HCT116 (cell line): ENCODE measurements at regions not wholly inside any gene's neighbourhood (a gene's known extent, or its start where the extent isn't known, plus 50 kb on each side); places are given as distances from the start of the nearest gene placed in this dataset.

Source experiments
- ATAC-seq: fragments of 200-7000 bp; cut with Tn5 transposase; 2 replicates; pipeline ENCODE4 v1.9.1; 2020; ENCODE audit warnings: mild to moderate bottlenecking, moderate library complexity
- BruUV-seq: library from RNA; stranded (reverse); fragments of 400-500 nt; replicated peaks from 2 replicates; lab custom pipeline; 2021; lab: Mats Ljungman, UMichigan
- CTCF ChIA-PET: fragments of 300-600 bp; sonication (Branson Sonifier 250); formaldehyde crosslinking; loops from one replicate; lab custom pipeline; 2021; ENCODE audit warnings: antibody characterized with exemption; lab: Charles Lee
- POLR2A ChIA-PET: fragments of 300-600, 350-600 bp; sonication (Branson Sonifier 250); formaldehyde crosslinking; loops from one replicate; lab custom pipeline; 2021; ENCODE audit warnings: antibody characterized with exemption; lab: Charles Lee
- RAD21 ChIA-PET, 2 experiments: fragments of 300-600 bp; sonication (Branson Sonifier 250); formaldehyde crosslinking; loops; one replicate each; lab custom pipeline; 2023; ENCODE audit warnings: low total read pairs in 2 of 2; ENCODE audit not compliant: uncharacterized antibody in 2 of 2, unreplicated experiment in 2 of 2, low non-redundant PET in 1 of 2; lab: Charles Lee
- DNase-seq: peaks from one replicate; pipeline ENCODE4 v3.0.0-alpha.2; 2010; ENCODE audit warnings: low read depth, low spot score
- H2AFZ ChIP-seq: fragments of 200-600 bp; shearing (Covaris generic), sonication (generic); 2 replicates; pipeline ENCODE4 v1.6.1; 2017; ENCODE audit warnings: low read depth, mixed run types, mixed read lengths, antibody characterized with exemption, low read length; ENCODE audit not compliant: poor library complexity, severe bottlenecking
- H3K27ac ChIP-seq: 2 replicates; pipeline ENCODE4 v1.5.1; 2012; ENCODE audit warnings: low read depth, low read length
- H3K27me3 ChIP-seq: fragments of 200-600 bp; sonication (generic); 2 replicates; pipeline ENCODE4 v1.6.1; 2016; ENCODE audit warnings: mixed run types, low read length, mixed read lengths; ENCODE audit not compliant: insufficient read depth
- H3K36me3 ChIP-seq, 2 experiments: fragments of 200-500 bp in 1 of 2; fragments of 200-600 bp in 1 of 2; sonication (Bioruptor generic) in 1 of 2; sonication (generic) in 1 of 2; 2 replicates each; pipeline versions ENCODE4 v1.5.1 to v1.6.1; 2014 to 2016; ENCODE audit warnings: low read length in 2 of 2, inconsistent platforms in 1 of 2, mixed read lengths in 1 of 2, mixed run types in 1 of 2; ENCODE audit not compliant: insufficient read depth in 2 of 2, control insufficient read depth in 1 of 2
- H3K4me1 ChIP-seq, 2 experiments: fragments of 200-600 bp in 1 of 2; sonication (generic) in 1 of 2; 2 replicates each; pipeline versions ENCODE4 v1.5.1 to v1.6.1; 2012 to 2017; ENCODE audit warnings: low read length in 2 of 2, inconsistent platforms in 1 of 2, mild to moderate bottlenecking in 1 of 2, mixed read lengths in 1 of 2, mixed run types in 1 of 2, moderate library complexity in 1 of 2; ENCODE audit not compliant: insufficient read depth in 2 of 2, control insufficient read depth in 1 of 2
- H3K4me2 ChIP-seq: fragments of 200-600 bp; sonication (generic); 2 replicates; pipeline ENCODE4 v1.6.1; 2017; ENCODE audit warnings: mixed run types, low read length, mixed read lengths
- H3K4me3 ChIP-seq, 2 experiments: fragments of 200-600 bp in 1 of 2; sonication (generic) in 1 of 2; replicated peaks in 1 of 2; 2 replicates each; pipeline ENCODE4 v1.5.1; 2011 to 2016; ENCODE audit warnings: low read length in 2 of 2, control low read depth in 1 of 2, low read depth in 1 of 2, mild to moderate bottlenecking in 1 of 2, mixed read lengths in 1 of 2, mixed run types in 1 of 2
- H3K79me2 ChIP-seq: fragments of 200-600 bp; sonication (generic); 2 replicates; pipeline ENCODE4 v1.6.1; 2017; ENCODE audit warnings: mild to moderate bottlenecking, mixed run types, low read length, moderate library complexity, mixed read lengths; ENCODE audit not compliant: insufficient read depth
- H3K9ac ChIP-seq: fragments of 200-600 bp; sonication (generic); 2 replicates; pipeline ENCODE4 v1.6.1; 2016; ENCODE audit warnings: low read length, mixed read lengths
- H3K9me2 ChIP-seq: fragments of 200-600 bp; sonication (generic), shearing (Covaris generic); 2 replicates; pipeline ENCODE4 v1.6.1; 2017; ENCODE audit warnings: mixed run types, mild to moderate bottlenecking, moderate library complexity; ENCODE audit not compliant: insufficient read depth
- H3K9me3 ChIP-seq, 2 experiments: fragments of 200-500 bp in 1 of 2; fragments of 200-600 bp in 1 of 2; sonication (Bioruptor generic) in 1 of 2; sonication (generic) in 1 of 2; 2 replicates each; pipeline ENCODE4 v1.6.1; 2014 to 2017; ENCODE audit warnings: low read length in 2 of 2, mixed read lengths in 2 of 2, inconsistent platforms in 1 of 2, low read depth in 1 of 2, mild to moderate bottlenecking in 1 of 2, mixed run types in 1 of 2, moderate library complexity in 1 of 2; ENCODE audit not compliant: control insufficient read depth in 1 of 2, insufficient read depth in 1 of 2
- H4K20me1 ChIP-seq: fragments of 200-600 bp; sonication (generic), shearing (Covaris generic); 2 replicates; pipeline ENCODE4 v1.6.1; 2017; ENCODE audit warnings: mixed run types, mild to moderate bottlenecking, moderate library complexity; ENCODE audit not compliant: insufficient read depth
- ELF1 ChIP-seq: IDR thresholded peaks from 2 replicates; pipeline ENCODE4 v1.6.1; 2012; ENCODE audit warnings: low read depth, borderline replicate concordance
- JUND ChIP-seq: IDR thresholded peaks from 2 replicates; pipeline ENCODE4 v1.6.1; 2012
- RAD21 ChIP-seq: IDR thresholded peaks from 2 replicates; pipeline ENCODE4 v1.6.1; 2012; ENCODE audit warnings: low read depth, mild to moderate bottlenecking
- TCF7L2 ChIP-seq: IDR thresholded peaks from 2 replicates; pipeline ENCODE4 v1.7.0; 2011; ENCODE audit warnings: borderline replicate concordance, inconsistent platforms; ENCODE audit not compliant: insufficient read depth, insufficient read length; ENCODE audit errors: extremely low read depth
- YY1 ChIP-seq: IDR thresholded peaks from 2 replicates; pipeline ENCODE4 v1.6.1; 2011; ENCODE audit warnings: low read length, low read depth, moderate library complexity, mild to moderate bottlenecking; ENCODE audit not compliant: insufficient replicate concordance; ENCODE audit errors: extremely low read depth
- ZFX ChIP-seq: fragments of 450-650 bp; IDR thresholded peaks from 2 replicates; pipeline ENCODE4 v1.6.1; 2017
- ZNF274 ChIP-seq: fragments of 200-500 bp; sonication (Bioruptor generic); IDR thresholded peaks from 2 replicates; pipeline ENCODE4 v1.6.1; 2014; ENCODE audit warnings: mild to moderate bottlenecking, low read depth, low read length, inconsistent platforms
- intact Hi-C: fragments of 100-400 bp; cut with micrococcal nuclease; formaldehyde crosslinking; loops from 2 replicates; pipeline ENCODE4 v1.10.0; 2022
- TF ChIP-seq, protein P1 (sequence below): IDR thresholded peaks from 2 replicates; pipeline ENCODE4 v1.6.1; 2012
- TF ChIP-seq, protein P2 (sequence below), 3 experiments: fragments of 200-600 bp in 1 of 3; sonication (generic) in 1 of 3; IDR thresholded peaks in 2 of 3; conservative IDR thresholded peaks in 1 of 3; 2 replicates each; pipeline ENCODE4 v1.5.1; 2012 to 2017; ENCODE audit warnings: low read depth in 2 of 3, low read length in 2 of 3, antibody characterized with exemption in 1 of 3, borderline replicate concordance in 1 of 3, control low read depth in 1 of 3, mild to moderate bottlenecking in 1 of 3, mixed read lengths in 1 of 3, mixed run types in 1 of 3, moderate library complexity in 1 of 3; ENCODE audit not compliant: insufficient read depth in 1 of 3
- TF ChIP-seq, protein P3 (sequence below): IDR thresholded peaks from 2 replicates; pipeline ENCODE4 v1.6.1; 2012; ENCODE audit warnings: low read depth

DNA sequence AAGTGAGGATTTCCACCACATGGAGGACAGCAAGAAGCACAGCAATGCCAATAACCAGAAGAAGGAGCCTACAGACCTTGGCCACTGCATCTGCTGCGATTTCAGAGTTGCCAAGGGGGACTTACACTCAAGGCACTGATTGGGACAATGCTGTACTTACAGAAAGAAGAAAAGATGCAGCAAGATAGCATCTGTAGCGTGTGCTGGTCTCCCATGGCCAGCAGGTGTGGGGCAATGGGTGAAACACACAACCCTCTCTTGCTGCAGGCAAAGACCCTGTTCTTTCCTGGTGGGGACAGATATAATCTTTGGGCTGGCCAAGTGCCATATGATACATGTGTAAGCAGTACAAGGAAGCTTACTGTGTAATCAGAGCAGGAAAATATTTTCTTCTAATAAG is 85.4 kb upstream of the GPR45 start:
- Histone ChIP-seq H3K36me3 (no peaks in the 10 kb centered on the region), H3K79me2 (no peaks in the 10 kb centered on the region)
- TF ChIP-seq, protein P1, sequence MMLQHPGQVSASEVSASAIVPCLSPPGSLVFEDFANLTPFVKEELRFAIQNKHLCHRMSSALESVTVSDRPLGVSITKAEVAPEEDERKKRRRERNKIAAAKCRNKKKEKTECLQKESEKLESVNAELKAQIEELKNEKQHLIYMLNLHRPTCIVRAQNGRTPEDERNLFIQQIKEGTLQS: no peak
- TF ChIP-seq ZFX (no peak), TCF7L2 (no peak)
- TF ChIP-seq, protein P2, sequence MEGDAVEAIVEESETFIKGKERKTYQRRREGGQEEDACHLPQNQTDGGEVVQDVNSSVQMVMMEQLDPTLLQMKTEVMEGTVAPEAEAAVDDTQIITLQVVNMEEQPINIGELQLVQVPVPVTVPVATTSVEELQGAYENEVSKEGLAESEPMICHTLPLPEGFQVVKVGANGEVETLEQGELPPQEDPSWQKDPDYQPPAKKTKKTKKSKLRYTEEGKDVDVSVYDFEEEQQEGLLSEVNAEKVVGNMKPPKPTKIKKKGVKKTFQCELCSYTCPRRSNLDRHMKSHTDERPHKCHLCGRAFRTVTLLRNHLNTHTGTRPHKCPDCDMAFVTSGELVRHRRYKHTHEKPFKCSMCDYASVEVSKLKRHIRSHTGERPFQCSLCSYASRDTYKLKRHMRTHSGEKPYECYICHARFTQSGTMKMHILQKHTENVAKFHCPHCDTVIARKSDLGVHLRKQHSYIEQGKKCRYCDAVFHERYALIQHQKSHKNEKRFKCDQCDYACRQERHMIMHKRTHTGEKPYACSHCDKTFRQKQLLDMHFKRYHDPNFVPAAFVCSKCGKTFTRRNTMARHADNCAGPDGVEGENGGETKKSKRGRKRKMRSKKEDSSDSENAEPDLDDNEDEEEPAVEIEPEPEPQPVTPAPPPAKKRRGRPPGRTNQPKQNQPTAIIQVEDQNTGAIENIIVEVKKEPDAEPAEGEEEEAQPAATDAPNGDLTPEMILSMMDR (IDR thresholded peaks at IDR 0.05 in 2 of 3, conservative IDR thresholded peaks at IDR 0.05 in 1 of 3; ENCODE audit: borderline replicate concordance in 1 of 3, insufficient read depth in 1 of 3, low read depth in 2 of 3, low read length in 2 of 3): no peak

DNA sequence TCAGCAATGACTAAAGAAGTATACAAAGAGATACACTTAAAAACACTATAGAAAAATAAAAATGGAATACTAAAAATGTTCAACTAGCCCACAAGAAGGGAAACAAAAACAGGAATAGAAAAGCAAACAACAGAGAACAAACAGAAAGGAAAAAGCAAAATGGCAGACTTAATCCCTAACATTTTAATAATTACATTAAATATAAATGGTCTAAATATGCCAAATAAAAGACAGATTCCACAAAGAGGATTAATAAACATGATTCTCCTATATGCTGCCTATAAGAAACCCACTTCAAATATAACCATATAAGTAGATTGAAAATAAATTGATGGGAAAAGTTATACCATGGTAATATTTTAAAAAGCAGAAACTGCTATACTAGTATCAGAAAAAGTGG is 83.5 kb upstream of the GPR45 start:
- H3K9me2 ChIP-seq: no peaks in the 10 kb centered on the region
- RAD21 ChIA-PET: no interaction called here
- BruUV-seq: no TSS peak
- H3K9me3 ChIP-seq: no peaks in the 10 kb centered on the region; a peak in 1 of 4 replicates
- no peaks in the 10 kb centered on the region for H3K27me3 ChIP-seq
- H4K20me1 ChIP-seq: no peaks in the 10 kb centered on the region
- no peak overlapping the region for H3K9ac ChIP-seq
- POLR2A ChIA-PET: no interaction called here
- no peak overlapping the region for H2AFZ ChIP-seq
- no peak overlapping the region for H3K4me3 ChIP-seq
- TF ChIP-seq ELF1 (no peak), RAD21 (no peak), YY1 (no peak), ZNF274 (no peak), JUND (no peak)
- TF ChIP-seq, protein P3, sequence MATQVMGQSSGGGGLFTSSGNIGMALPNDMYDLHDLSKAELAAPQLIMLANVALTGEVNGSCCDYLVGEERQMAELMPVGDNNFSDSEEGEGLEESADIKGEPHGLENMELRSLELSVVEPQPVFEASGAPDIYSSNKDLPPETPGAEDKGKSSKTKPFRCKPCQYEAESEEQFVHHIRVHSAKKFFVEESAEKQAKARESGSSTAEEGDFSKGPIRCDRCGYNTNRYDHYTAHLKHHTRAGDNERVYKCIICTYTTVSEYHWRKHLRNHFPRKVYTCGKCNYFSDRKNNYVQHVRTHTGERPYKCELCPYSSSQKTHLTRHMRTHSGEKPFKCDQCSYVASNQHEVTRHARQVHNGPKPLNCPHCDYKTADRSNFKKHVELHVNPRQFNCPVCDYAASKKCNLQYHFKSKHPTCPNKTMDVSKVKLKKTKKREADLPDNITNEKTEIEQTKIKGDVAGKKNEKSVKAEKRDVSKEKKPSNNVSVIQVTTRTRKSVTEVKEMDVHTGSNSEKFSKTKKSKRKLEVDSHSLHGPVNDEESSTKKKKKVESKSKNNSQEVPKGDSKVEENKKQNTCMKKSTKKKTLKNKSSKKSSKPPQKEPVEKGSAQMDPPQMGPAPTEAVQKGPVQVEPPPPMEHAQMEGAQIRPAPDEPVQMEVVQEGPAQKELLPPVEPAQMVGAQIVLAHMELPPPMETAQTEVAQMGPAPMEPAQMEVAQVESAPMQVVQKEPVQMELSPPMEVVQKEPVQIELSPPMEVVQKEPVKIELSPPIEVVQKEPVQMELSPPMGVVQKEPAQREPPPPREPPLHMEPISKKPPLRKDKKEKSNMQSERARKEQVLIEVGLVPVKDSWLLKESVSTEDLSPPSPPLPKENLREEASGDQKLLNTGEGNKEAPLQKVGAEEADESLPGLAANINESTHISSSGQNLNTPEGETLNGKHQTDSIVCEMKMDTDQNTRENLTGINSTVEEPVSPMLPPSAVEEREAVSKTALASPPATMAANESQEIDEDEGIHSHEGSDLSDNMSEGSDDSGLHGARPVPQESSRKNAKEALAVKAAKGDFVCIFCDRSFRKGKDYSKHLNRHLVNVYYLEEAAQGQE: no peak
- TF ChIP-seq, protein P1: no peak
- TF ChIP-seq, all 23 proteins: peak for 0
- CTCF ChIA-PET: no interaction called here
- intact Hi-C loops: no loop called here
- H3K27ac ChIP-seq: no peak overlapping the region
- ATAC-seq (no peak), DNase-seq (no peak)
- no peak overlapping the region for H3K4me2 ChIP-seq
- no peaks in the 10 kb centered on the region for H3K36me3 ChIP-seq
- no peaks in the 10 kb centered on the region for H3K79me2 ChIP-seq
- H3K4me1 ChIP-seq: no peaks in the 10 kb centered on the region

More for the DNA sequence above, 85.4 kb upstream of the GPR45 start:
- DNase-seq: no peak
- Histone ChIP-seq H3K9me2 (no peaks in the 10 kb centered on the region), H3K27ac (no peak overlapping the region), H3K4me3 (no peak overlapping the region), H3K4me1 (no peaks in the 10 kb centered on the region), H3K9ac (no peak overlapping the region), H3K27me3 (no peaks in the 10 kb centered on the region), H3K4me2 (no peak overlapping the region), H4K20me1 (no peaks in the 10 kb centered on the region), H3K9me3 (no peaks in the 10 kb centered on the region; a peak in 1 of 4 replicates), H2AFZ (no peak overlapping the region)
- BruUV-seq: no TSS peak
- intact Hi-C loops: no loop called here
- ATAC-seq: no peak
- ChIA-PET CTCF (no interaction called here), RAD21 (no interaction called here), POLR2A (no interaction called here)
